ENCODE measurements at regions not wholly inside any gene's neighbourhood (a gene's known extent, or its start where the extent isn't known, plus 50 kb on each side); places are given as distances from the start of the nearest gene placed in this dataset.

DNA sequence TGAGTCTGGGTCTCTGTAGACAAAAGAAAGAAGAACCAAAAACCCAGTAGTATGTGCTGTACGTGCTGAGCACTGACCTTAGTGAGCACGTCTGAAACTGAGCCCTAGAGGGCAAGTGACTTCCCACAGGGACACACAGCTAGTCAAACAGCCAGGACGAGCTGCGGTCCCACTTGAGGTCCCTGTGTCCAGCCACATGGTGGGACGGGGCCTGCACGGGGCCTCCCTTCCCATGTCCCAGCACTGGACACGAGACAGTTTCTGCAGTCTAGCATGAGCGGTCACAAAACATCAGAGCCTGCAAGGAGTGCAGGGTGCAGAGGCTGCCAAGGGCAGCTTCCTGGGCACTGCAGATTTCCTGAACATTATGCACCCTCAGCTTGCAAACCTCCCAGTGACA, 121.6 kb downstream of the NCOR2 start:
- no peak for DNase-seq (ENCODE audit: low read depth in 2 of 2)

DNA sequence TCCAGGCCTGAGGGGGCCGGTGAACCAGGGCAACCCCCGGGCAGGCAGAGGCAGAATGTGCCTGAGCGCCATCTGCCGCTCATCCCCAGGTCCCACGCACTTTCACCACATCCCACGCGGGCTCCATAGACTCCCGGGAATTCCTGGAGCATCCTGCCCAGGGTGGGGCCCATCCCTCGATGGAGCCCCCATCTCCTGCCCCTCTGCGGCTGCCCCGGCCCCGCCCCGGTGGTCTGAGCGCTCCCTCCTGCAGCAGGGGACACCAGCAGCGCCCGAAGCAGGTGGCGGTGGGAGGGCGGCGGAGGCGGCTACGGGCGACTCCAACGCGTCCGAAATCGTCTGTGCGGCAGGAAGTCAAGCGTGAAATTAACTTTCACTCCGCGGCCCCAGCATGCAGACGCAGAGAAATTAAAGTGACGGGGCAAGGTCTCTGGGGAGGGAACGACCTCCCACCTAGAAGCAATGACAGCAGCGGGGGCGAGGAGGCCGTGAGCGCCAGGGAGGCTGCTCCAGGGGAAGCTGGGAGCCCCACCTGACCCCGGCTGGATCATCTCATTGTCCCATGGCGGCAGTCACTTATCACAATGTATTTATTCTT, 122.2 kb downstream of the NCOR2 start:
- DNase-seq (ENCODE audit: low read depth in 2 of 2), result no peak

DNA sequence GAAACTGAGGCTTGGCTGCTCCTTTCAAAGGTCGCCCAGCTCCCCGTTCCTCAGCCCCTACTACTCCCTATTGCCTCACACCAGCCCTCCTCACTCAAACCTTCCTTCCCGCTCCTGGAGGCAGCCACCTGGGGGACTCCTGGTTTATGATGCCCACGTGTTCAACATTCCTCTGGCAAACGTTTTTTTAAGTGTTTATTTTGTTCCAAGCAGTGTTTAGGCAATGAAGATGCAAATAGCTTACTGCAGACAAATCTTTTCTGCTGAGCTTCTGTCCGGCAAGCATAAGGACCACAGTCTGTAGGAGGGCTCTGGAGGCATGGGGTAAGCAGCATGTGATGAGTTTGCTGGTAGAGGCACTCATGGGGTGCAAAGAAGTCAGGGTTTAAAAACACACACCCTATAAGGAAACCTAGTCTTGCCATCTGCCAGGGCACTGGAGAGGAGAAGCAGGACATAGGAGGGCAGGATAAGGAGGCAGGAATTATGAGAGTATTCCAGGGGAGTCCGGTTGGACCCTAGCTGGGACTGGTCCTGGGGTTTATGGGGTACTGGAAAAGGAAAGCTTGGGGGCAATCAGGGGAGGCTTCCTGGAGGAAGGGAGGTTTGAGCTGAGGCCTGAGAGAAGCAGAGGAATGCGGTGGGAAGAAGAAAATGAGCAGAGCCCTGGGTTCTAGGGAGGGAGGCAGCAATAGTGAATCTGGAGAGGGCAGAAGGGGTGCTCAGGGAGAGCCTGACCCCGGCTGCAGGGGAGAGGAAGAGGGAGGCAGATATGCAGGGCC, 123.3 kb downstream of the NCOR2 start:
- DNase-seq (ENCODE audit: low read depth in 2 of 2), result no peak

DNA sequence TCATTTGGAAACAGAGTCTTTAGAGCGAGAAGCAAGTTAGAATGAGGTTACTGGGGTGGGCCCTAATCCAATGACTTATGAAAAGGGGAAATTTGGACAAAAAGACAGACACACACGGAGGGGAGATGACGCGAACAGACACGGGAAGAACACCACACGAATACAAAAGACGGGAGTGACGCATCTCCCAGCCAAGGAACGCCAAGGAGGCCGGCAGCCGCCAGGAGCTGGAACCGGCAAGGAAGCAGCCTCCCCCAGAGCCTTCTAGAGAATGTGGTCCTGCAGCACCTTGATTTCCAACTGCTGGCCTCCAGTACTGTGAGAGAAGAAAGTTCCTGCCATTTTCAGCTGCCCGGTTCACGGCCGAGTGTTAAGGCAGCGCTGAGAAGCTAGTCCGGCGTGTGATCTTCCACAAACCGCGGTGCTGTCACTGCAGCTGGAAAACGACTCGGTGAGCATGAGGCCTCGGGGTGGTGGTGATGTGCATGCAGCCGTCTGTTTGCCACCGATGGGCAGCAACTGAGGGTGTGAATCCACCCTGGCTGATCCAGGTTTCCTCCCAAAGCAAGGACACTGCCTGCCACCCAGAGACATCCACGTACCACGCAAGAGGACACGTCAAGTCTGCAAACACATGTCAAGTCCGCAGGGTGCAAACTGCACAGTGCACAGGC, 124.5 kb downstream of the NCOR2 start:
- DNase-seq (ENCODE audit: low read depth in 2 of 2), result no peak

DNA sequence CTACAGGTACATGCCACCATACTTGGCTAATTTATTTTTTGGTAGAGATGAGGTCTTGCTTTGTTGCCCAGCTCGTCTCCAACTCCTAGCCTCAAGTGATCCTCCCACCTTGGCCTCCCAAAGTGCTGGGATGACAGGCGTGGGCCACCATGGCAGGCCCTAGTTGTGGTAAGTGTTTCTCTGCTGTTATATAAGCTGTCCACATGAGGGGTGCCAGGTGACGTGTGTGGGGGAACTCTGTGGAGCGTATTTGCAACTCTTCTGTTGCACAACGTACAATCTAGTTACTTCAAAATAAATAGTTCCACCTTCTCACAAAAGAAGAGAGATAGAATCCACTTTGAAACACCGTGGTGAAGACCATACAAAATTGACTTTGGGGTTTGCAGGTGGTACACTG, 125.1 kb downstream of the NCOR2 start:
- no peak for DNase-seq (ENCODE audit: low read depth in 2 of 2)

DNA sequence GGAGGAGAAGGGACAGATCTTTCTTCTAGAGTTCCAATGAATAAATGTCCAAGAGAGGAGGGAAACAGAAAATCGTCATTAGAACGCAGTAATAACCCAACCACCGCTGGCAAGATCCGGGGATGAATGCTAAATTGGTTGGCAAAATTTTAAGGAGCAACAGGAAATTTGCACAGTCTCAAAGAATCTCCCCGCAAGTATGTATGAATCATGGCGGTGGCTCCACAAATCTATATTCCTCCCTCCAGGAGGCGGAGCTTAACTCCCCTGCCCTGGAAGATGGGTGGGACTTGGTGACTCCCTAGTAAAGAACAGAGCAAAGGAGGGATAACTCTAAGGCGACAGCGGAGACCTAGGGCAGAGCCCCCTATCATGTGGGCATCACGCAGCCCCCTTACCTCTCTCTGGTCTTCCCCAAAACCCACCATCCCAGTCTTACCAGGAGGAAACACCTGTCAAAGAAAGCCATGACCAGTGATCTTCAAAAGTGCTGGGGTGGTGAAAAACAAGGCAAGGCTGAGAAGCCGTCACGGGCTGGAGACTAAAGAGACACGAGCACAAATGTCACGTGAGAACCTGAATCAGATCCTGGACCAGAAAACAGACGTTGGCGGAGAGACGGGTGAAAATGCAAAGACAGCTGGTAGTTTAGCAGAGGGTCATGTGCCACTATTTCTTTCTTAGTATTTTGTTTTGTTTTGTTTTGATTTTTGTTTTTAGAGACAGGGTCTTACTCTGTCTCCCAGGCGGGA, 125.8 kb downstream of the NCOR2 start:
- no peak for DNase-seq (ENCODE audit: low read depth in 2 of 2)

DNA sequence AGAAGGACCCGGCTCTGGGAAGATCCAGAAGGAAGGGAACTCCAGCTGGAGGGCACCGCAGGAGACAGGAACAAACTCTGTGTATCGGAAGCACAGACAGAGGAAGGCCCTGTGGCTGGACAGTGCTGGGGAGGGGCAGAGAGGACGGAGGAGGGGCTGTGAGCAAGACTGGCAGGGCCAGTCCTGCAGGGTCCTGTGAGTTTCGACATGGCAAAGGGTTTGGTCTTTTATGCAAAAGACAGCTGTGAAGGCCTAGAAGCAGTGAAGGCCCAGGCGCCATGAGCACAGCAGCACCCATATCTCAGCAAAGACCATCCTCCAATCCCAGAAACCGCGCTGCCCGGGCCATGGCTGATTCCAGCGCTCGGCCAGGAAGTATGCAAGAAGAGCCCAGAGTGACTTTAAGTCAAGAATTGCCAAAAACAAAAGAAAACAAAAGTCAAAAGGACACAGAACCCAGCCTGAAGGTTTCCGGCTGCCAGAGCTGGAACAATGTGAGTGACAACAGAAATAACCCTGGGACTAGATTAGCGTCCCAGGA, 126.5 kb downstream of the NCOR2 start:
- DNase-seq (ENCODE audit: low read depth in 2 of 2), result no peak

DNA sequence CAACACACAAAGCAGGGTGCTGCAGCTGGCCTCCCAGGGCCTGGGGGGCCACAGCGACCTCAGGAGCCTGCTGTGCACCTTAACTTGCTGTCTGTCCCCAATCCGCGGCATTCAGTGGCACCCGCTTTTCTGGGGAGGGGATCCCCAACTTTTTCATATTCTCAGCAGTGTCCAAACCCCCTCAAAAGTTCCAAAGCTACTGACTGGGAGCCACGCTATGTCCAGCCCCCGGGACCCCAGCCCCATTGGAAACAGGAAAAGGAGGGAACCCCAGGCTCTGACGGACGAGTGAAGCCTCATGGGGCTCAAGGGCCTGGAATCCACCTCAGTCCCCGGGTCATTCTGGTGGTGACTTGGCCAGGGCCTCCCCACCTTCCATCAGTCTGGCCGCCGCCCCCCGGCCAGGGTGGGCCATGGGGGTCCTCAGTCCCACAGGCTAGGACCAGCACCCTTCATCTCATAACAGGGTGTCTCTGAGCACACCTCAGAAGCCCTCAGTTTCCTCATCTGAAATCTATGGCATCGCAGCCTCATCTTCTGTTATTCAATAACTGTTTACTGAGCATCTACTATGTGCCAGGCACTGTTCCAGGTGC, 127.3 kb downstream of the NCOR2 start:
- no peak for DNase-seq (ENCODE audit: low read depth in 2 of 2)

DNA sequence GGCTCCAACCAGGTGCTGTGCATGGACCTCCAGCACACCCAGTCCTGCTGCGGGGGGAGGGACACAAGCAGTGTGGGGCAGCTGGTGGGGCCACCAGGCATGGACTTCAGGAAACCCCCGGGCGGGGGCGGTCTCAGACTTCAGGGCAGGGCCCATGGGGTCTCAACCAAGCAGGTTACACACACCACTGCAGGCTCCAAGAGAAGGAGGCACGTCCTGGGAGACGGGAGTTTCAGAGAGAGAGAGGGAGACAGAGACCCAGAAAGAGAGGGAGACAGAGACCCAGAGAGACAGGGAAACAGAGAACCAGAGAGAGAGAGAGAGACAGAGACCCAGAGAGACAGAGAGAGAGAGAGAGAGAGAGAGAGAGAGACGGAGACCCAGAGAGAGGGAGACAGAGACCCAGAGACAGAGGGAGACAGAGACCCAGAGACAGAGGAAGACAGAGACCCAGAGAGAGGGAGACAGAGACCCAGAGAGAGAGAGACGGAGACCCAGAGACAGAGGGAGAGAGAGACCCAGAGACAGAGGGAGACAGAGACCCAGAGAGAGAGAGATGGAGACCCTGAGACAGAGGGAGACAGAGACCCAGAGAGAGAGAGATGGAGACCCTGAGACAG, 128.9 kb downstream of the NCOR2 start:
- no peak for DNase-seq (ENCODE audit: low read depth in 2 of 2)

DNA sequence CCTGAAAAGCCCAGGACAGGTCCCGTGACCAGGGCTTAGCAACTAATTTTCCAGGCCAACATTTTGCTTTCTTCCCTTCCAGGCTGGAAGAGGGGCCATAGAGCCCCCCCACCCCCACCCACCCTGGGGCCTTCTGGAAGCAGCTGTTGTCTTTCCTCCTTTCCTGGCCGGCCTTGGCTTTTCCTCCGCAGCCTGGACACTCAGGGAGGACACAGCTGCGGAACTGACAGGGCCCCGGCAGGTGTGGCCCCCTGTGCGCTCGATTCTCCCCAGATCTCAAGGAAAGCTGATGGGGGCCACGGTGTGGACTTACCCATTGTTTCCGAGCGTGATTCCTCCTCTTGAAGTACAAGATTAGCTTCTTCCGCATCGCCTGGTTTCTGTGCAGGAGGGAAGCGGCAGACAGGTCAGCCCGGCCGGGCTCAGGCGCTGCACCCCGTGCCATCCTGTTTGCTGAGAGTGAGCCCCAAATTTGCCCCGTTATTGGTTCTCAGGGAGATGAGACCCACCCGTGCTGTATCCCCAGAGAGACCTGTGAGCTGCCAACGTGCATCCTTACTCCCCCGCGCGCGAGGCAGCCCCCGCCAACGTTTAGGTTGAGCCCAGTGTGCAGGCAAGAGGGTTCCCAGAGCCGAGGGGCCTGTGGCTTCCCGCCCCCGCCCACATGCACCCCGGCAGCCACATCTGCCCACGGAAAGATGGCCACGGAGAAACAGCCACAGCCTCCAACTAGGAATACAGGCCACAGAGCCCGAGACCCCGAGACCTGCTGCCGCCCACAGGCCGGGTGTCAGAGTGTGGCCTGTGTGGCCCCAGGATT, 129.6 kb downstream of the NCOR2 start:
- no peak for DNase-seq (ENCODE audit: low read depth in 2 of 2)

DNA sequence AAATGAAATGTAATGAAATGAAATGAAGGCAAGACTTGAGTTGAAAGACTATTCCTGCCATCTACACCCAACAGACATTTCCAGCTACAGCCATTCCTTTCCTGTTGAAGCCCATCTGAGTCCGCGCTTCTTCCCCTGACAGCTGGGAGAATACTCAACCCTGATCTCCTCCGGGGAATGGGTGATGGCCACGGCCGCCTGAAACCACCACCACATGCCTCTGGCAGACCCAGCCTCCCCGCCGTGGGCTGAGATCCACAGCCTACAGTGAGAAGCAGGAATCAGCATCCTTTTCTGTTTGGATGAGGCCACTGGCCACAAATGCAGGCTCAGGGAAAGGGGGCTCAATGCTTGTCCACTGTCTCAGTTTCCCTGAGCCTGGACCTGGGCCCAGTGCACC, 130.3 kb downstream of the NCOR2 start:
- DNase-seq (ENCODE audit: low read depth in 2 of 2), result no peak

DNA sequence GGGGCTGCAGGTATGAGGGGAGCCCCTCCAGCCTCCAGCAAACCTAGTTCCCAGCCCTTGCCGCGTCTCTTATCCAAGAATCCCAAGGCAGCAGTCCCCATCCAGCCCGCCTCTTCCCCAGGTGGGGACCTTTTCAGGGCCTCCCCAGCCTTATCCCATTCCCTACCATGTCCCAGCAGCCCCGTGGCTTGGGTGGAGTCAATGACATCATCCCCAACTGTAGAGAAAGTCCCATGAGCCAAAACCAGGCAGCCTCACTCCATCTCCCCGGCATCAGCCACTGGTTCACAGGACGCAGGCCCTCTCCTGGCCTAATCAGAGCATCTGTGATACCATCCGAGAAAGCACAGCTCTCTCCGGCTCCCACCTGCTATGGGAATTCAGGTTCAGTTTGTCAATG, 131.0 kb downstream of the NCOR2 start:
- DNase-seq (ENCODE audit: low read depth in 2 of 2), result no peak

DNA sequence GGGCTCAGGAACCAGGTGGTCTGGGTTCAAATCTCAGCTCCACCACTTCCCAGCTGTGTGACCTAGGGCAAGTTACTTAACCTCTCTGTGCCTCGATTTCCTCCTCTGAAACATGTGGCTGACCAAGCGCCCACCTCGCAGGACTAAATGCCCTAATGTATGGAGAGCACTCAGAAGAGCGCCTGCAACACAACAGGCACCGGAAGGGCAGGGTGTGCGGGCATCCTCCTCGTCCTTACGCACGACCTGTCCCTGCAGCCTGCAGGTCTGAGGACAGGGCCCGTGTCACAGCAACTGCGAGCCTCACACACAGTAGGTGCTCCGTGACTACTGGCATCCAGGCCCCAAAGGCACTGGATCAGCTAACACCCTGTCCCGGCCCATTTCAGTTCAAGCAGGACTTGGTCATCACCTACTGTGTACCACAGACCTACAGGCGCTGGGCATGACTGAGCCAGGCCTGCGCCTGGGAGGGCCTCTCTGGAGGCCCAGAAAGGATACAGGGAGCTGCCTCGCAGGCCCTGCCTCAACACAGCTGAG, 131.5 kb downstream of the NCOR2 start:
- no peak for DNase-seq (ENCODE audit: low read depth in 2 of 2)

DNA sequence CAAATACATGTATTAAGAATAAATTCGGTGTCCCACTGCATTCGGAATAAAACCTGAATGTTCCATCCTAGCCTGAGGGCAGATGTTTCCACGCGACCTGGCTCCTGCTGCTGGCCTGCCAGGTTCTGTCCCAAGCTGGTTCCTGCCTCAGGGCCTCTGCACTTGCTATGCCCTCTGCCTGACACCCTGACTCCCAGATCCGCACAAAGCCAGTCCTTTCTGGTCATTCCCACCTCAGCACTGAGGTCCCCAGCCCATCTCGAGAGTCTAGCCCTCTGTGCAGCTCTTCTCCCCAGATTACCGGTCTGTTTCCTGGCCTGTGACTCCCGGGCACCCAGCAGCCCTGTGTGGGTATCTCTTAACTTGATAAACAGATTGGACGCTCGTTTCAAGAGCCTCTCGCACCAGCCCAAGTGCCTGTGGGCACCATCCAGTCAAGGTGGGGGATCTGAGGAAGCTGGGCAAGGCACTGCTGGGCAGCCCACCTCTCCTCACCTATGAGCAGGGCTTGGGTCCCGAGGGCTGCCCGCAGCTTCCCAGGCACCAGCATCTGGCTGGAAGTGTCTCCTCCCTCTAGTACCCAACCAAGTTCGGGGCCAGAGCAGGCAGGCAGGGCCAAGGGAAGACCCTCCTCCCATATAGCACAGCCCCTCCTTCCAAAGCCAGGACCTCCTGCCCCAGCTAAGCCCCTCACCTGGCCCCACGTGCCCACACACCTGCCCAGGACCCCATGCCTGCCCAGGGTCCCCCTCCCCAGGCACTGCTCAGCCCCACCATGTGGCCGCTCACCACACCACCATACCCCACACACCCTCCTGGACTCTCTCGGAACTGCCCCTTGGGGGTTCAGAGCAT, 132.2 kb downstream of the NCOR2 start:
- no peak for DNase-seq (ENCODE audit: low read depth in 2 of 2)

DNA sequence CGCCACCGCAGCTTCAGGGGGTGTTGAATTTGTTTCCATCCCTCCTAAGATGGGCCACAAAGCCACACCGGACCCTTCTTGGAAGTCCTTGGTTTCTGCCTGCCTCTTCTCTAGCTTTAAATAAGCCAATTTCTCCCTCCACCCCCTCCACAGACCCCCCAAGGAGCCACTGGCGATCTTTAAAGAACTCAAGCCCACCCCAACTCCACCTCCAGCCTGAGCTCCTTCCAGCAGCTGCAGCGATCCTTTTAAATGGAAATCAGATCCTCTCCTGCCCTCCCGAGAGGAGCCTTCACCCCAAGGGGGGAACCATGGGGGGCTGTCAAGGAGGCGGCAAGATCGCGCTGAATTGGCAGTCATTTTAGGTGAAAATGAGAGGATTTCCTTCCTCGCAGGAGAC, 133.1 kb downstream of the NCOR2 start:
- no peak for DNase-seq (ENCODE audit: low read depth in 2 of 2)

DNA sequence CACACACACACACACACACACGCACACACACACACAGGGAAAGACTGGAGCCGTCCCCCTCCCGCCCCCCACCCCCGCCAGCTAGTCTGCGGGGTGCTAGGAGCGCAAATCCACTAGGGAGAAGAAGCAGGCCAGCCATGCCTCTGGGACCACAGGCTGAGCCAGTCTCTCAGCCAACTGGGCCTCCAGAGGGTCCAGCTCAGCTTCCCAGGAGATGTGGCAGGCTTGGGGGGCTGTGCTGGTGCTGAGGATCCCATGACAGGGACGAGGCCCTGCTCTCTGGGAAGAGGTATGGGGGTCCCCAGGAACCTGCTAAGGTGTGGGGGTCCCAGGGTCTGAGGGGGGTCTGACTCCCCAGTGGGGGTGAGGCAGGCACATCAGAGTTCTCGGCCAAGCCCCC, 133.5 kb downstream of the NCOR2 start:
- no peak for DNase-seq (ENCODE audit: low read depth in 2 of 2)

DNA sequence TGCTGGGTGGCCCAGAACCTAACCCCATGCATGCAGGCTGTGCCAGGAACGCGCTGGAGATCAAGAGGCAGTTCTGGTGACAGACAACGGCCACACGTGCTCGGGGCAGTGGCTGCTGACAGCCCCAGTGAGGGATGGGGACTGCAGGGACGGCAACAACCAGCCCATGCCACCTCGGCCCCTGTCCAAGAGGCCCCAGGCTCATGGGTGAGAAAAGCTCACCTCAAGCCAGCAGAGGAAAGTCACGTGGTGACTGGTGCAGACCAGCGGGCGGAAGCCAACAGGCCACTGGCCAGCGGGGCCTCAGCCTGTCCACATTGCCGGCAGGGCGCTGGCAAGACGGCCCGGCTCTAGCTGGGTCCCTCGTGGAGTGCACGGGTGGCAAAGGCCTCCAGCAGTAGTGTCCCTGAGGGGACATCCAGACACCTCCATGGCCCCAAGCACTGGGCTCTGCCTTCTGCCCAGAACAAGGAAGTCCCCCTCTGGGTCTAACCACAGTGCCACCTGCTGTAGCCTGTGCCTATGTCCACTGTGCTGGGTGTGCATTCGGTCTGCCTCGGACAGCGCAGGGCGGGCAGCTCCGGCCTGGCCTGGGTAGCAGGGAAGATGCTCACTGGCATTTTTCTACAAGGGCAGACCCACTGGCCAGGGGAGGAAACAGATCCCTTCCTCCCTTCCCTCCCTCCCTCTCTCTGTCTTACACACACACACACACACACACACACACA, 134.1 kb downstream of the NCOR2 start:
- DNase-seq (ENCODE audit: low read depth in 2 of 2), result no peak

DNA sequence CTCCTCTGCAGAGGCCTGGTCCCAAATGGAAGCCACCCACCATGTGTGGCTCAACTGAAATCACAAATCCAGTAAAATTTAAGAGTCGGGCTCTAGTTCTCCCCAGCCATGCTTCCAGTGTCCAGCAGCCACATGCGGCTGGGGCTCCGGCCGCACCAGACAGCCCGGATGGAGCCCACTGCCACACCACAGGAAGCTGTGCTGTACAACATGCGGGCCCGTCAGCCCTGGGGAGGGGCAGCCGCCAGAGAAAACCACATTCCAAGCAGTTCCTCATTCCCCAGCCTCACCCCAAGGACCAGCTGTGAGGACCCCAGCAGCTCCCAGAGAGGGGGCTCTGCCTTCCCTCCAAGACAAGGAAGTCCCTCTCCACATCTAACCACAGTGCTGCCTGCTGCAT, 135.0 kb downstream of the NCOR2 start:
- no peak for DNase-seq (ENCODE audit: low read depth in 2 of 2)

DNA sequence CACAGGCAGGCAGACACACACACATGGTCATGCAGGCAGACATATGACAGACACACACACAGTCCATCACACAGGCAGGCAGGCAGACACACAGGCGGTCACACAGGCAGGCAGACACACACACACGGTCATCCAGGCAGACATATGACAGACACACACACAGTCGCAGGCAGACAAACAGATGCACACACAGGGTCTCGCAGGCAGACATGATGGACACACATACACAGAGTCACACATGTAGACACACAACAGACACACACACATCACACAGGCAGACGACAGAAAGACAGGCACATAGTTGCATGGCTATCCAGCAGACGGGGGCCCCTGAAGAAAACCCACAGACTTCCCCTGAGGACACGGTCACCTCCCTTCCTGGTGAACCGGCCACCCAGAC, 135.4 kb downstream of the NCOR2 start:
- no peak for DNase-seq (ENCODE audit: low read depth in 2 of 2)

All from stimulated activated CD4-positive, alpha-beta T cell treated with anti-CD3 and anti-CD28 coated beads, Interleukin-15, amount 100 ng/mL, for 48 hours (primary cell).